GM12874 (cell line): ENCODE measurements at regions not wholly inside any gene's neighbourhood (a gene's known extent, or its start where the extent isn't known, plus 50 kb on each side); places are given as distances from the start of the nearest gene placed in this dataset.

ENCODE experiments used
- CTCF ChIP-seq: IDR thresholded peaks from 2 replicates; pipeline ENCODE4 v1.5.1; 2011; ENCODE audit warnings: low read depth, mild to moderate bottlenecking, control low read depth, low read length, moderate library complexity; ENCODE audit not compliant: insufficient read depth

- no peak for TF ChIP-seq CTCF
Observed at GRCh38 chr13:65342541-65343337, 1887.4 kb downstream of the PCDH9 start.

- no peak for TF ChIP-seq CTCF
Observed at GRCh38 chr13:65339241-65339640, 1890.9 kb downstream of the PCDH9 start.

GRCh38 chr13:65336916-65337315 lies 1893.2 kb downstream of the PCDH9 start:
- no peak for TF ChIP-seq CTCF

- TF ChIP-seq CTCF, result no peak
Observed at GRCh38 chr13:65336087-65336749, 1893.9 kb downstream of the PCDH9 start.

GRCh38 chr13:65330691-65331090 lies 1899.4 kb downstream of the PCDH9 start:
- TF ChIP-seq CTCF, result no peak

GRCh38 chr13:65330287-65330686 lies 1899.8 kb downstream of the PCDH9 start:
- no peak for TF ChIP-seq CTCF

GRCh38 chr13:65314008-65314407 lies 1916.1 kb downstream of the PCDH9 start:
- TF ChIP-seq CTCF, result no peak
